A673 (cell line): ENCODE measurements at regions not wholly inside any gene's neighbourhood (a gene's known extent, or its start where the extent isn't known, plus 50 kb on each side); places are given as distances from the start of the nearest gene placed in this dataset.

Source experiments
- BruUV-seq: library from RNA; stranded (reverse); fragments of 400-500 nt; replicated peaks from 2 replicates; lab custom pipeline; 2021; lab: Mats Ljungman, UMichigan
- CTCF ChIA-PET: fragments of 300-600 bp; sonication (Branson Sonifier 250); formaldehyde crosslinking; loops from one replicate; lab custom pipeline; 2022; ENCODE audit warnings: antibody characterized with exemption; lab: Charles Lee
- POLR2A ChIA-PET: fragments of 300-600 bp; sonication (Branson Sonifier 250); formaldehyde crosslinking; loops from one replicate; lab custom pipeline; 2022; ENCODE audit warnings: antibody characterized with exemption; ENCODE audit not compliant: low non-redundant PET; lab: Charles Lee
- DNase-seq: peaks from one replicate; pipeline ENCODE4 v3.0.0-alpha.2; 2015; ENCODE audit warnings: low spot score
- H3K27ac ChIP-seq: fragments of 200-600 bp; sonication (generic); 2 replicates; pipeline ENCODE4 v1.5.1; 2016; ENCODE audit warnings: mixed run types, low read depth, mild to moderate bottlenecking, mixed read lengths, antibody characterized with exemption, low read length; ENCODE audit not compliant: poor library complexity, severe bottlenecking
- H3K27me3 ChIP-seq: fragments of 200-600 bp; sonication (generic); replicated peaks from 2 replicates; pipeline ENCODE4 v1.6.1; 2017; ENCODE audit warnings: mixed run types, low read depth, mild to moderate bottlenecking, mixed read lengths, antibody characterized with exemption, low read length; ENCODE audit not compliant: insufficient read depth, poor library complexity
- H3K36me3 ChIP-seq: fragments of 200-600 bp; sonication (generic); 2 replicates; pipeline ENCODE4 v1.6.1; 2016; ENCODE audit warnings: mixed run types, mild to moderate bottlenecking, mixed read lengths, antibody characterized with exemption, low read length; ENCODE audit not compliant: insufficient read depth, poor library complexity, severe bottlenecking
- H3K4me1 ChIP-seq: fragments of 200-600 bp; sonication (generic); 2 replicates; pipeline ENCODE4 v1.6.1; 2017; ENCODE audit warnings: mixed run types, mild to moderate bottlenecking, mixed read lengths, antibody characterized with exemption, low read length; ENCODE audit not compliant: insufficient read depth, poor library complexity, severe bottlenecking
- H3K4me3 ChIP-seq: fragments of 200-600 bp; sonication (generic); 2 replicates; pipeline ENCODE4 v1.5.1; 2016; ENCODE audit warnings: low read depth, mixed run types, mild to moderate bottlenecking, mixed read lengths, low read length; ENCODE audit not compliant: poor library complexity, severe bottlenecking
- H3K9me3 ChIP-seq: fragments of 200-600 bp; sonication (generic); 2 replicates; pipeline ENCODE4 v1.6.1; 2016; ENCODE audit warnings: mixed run types, low read depth, mild to moderate bottlenecking, mixed read lengths, antibody characterized with exemption, low read length; ENCODE audit not compliant: poor library complexity, severe bottlenecking
- CTCF ChIP-seq: fragments of 300-800, 200-600 bp; sonication (generic); conservative IDR thresholded peaks from 2 replicates; pipeline ENCODE4 v1.5.1; 2017; ENCODE audit warnings: low read depth, mild to moderate bottlenecking, antibody characterized with exemption, low read length, moderate library complexity, mixed read lengths
- EZH2 ChIP-seq: fragments of 200-600 bp; sonication (generic); IDR thresholded peaks from 2 replicates; pipeline ENCODE4 v1.6.1; 2017; ENCODE audit warnings: borderline replicate concordance, low read depth, mild to moderate bottlenecking, mixed read lengths, antibody characterized with exemption, low read length; ENCODE audit not compliant: poor library complexity, severe bottlenecking
- intact Hi-C: fragments of 100-400 bp; cut with micrococcal nuclease; formaldehyde crosslinking; loops from one replicate; pipeline ENCODE4 v1.10.0; 2022; ENCODE audit not compliant: unreplicated experiment

GRCh38 chr17:77765292-77765691 is 193.2 kb upstream of the TNRC6C start:
- H3K4me1 ChIP-seq, result no peaks in the 10 kb centered on the region
- H3K27ac ChIP-seq, result no peak overlapping the region
- no peaks in the 10 kb centered on the region for H3K27me3 ChIP-seq
- TF ChIP-seq EZH2 (no peak), CTCF (no peak)
- intact Hi-C loops, result no loop called here
- ChIA-PET CTCF (no interaction called here), POLR2A (no interaction called here)
- no peak for DNase-seq
- no peaks in the 10 kb centered on the region for H3K9me3 ChIP-seq
- no peaks in the 10 kb centered on the region for H3K36me3 ChIP-seq
- no peak overlapping the region for H3K4me3 ChIP-seq
- BruUV-seq, result no TSS peak

- H3K27me3 ChIP-seq, result no peaks in the 10 kb centered on the region
- POLR2A ChIA-PET, result no interaction called here
- DNase-seq, result no peak
- no peaks in the 10 kb centered on the region for H3K36me3 ChIP-seq
- H3K9me3 ChIP-seq, result no peaks in the 10 kb centered on the region
- intact Hi-C loops, result no loop called here
- no peak overlapping the region for H3K4me3 ChIP-seq
- no TSS peak for BruUV-seq
- H3K27ac ChIP-seq, result no peak overlapping the region
- no peak for TF ChIP-seq EZH2
- TF ChIP-seq CTCF, result no peak
- H3K4me1 ChIP-seq, result no peaks in the 10 kb centered on the region
- CTCF ChIA-PET, result no interaction called here
Observed at GRCh38 chr17:77767148-77767547, 191.4 kb upstream of the TNRC6C start.

- Histone ChIP-seq H3K4me3 (no peak overlapping the region), H3K9me3 (no peaks in the 10 kb centered on the region), H3K27me3 (no peaks in the 10 kb centered on the region), H3K27ac (no peak overlapping the region), H3K36me3 (no peaks in the 10 kb centered on the region), H3K4me1 (no peaks in the 10 kb centered on the region)
- ChIA-PET CTCF (no interaction called here), POLR2A (no interaction called here)
- intact Hi-C loops, result no loop called here
- no peak for DNase-seq
- BruUV-seq, result no TSS peak
- no peak for TF ChIP-seq EZH2
- no peak for TF ChIP-seq CTCF
Observed at GRCh38 chr17:77768248-77768852, 190.2 kb upstream of the TNRC6C start.
